Stimulated activated CD8-positive, alpha-beta memory T cell treated with anti-CD3 and anti-CD28 coated beads, Interleukin-4, amount 100 ng/mL, for 4 hours (primary cell): ENCODE measurements at regions not wholly inside any gene's neighbourhood (a gene's known extent, or its start where the extent isn't known, plus 50 kb on each side); places are given as distances from the start of the nearest gene placed in this dataset.

ENCODE experiments used
- DNase-seq, 2 donors: peaks; one replicate each; pipeline ENCODE4 v3.0.0-alpha.2; 2020; ENCODE audit warnings: low read depth in 2 of 2, low spot score in 1 of 2

- DNase-seq, result no peak
Measured at GRCh38 chr3:72186400-72186855, 401.5 kb upstream of the PROK2 start.

GRCh38 chr3:72185549-72186399 is 400.8 kb upstream of the PROK2 start:
- no peak for DNase-seq

GRCh38 chr3:72183489-72183888 is 398.5 kb upstream of the PROK2 start:
- no peak for DNase-seq

GRCh38 chr3:72182206-72182605 is 397.3 kb upstream of the PROK2 start:
- DNase-seq, result no peak

- DNase-seq, result no peak
Measured at GRCh38 chr3:72181251-72181650, 396.3 kb upstream of the PROK2 start.

GRCh38 chr3:72180405-72180804 is 395.5 kb upstream of the PROK2 start:
- no peak for DNase-seq

- no peak for DNase-seq
Measured at GRCh38 chr3:72179107-72179464, 394.1 kb upstream of the PROK2 start.

- no peak for DNase-seq
Measured at GRCh38 chr3:72178463-72179106, 393.6 kb upstream of the PROK2 start.

GRCh38 chr3:72177075-72178050 is 392.4 kb upstream of the PROK2 start:
- no peak for DNase-seq

- DNase-seq, result no peak
Measured at GRCh38 chr3:72176537-72177041, 391.6 kb upstream of the PROK2 start.

- DNase-seq, result no peak
Measured at GRCh38 chr3:72175296-72175858, 390.4 kb upstream of the PROK2 start.

- no peak for DNase-seq
Measured at GRCh38 chr3:72174890-72175289, 389.9 kb upstream of the PROK2 start.

- no peak for DNase-seq
Measured at GRCh38 chr3:72174040-72174439, 389.1 kb upstream of the PROK2 start.

GRCh38 chr3:72171946-72172345 is 387.0 kb upstream of the PROK2 start:
- DNase-seq, result no peak

- no peak for DNase-seq
Measured at GRCh38 chr3:72171463-72171881, 386.5 kb upstream of the PROK2 start.

GRCh38 chr3:72169561-72170472 is 384.9 kb upstream of the PROK2 start:
- DNase-seq, result no peak

GRCh38 chr3:72169120-72169519 is 384.2 kb upstream of the PROK2 start:
- DNase-seq, result no peak

- DNase-seq, result no peak
Measured at GRCh38 chr3:72165808-72166207, 380.9 kb upstream of the PROK2 start.

GRCh38 chr3:72165317-72165716 is 380.4 kb upstream of the PROK2 start:
- no peak for DNase-seq

GRCh38 chr3:72164635-72164978 is 379.7 kb upstream of the PROK2 start:
- DNase-seq, result no peak
